Esophagus squamous epithelium (tissue), 4 donors: ENCODE measurements at regions not wholly inside any gene's neighbourhood (a gene's known extent, or its start where the extent isn't known, plus 50 kb on each side); places are given as distances from the start of the nearest gene placed in this dataset.

ENCODE experiments used
- POLR2A ChIP-seq, 4 donors: fragments of 450-650 bp; IDR thresholded peaks; one replicate each; pipeline ENCODE4 v1.6.1; 2017; ENCODE audit warnings: antibody characterized with exemption in 4 of 4, mild to moderate bottlenecking in 4 of 4, moderate library complexity in 3 of 4
- TF ChIP-seq, protein P1 (sequence below), 6 experiments: fragments of 450-650 bp in 4 of 6; fragments of 200-600 bp in 2 of 6; sonication (generic) in 2 of 6; IDR thresholded peaks; one replicate each; pipeline ENCODE4 v1.5.1; 2016 to 2019; ENCODE audit warnings: antibody characterized with exemption in 6 of 6, mild to moderate bottlenecking in 4 of 6, moderate library complexity in 4 of 6

DNA sequence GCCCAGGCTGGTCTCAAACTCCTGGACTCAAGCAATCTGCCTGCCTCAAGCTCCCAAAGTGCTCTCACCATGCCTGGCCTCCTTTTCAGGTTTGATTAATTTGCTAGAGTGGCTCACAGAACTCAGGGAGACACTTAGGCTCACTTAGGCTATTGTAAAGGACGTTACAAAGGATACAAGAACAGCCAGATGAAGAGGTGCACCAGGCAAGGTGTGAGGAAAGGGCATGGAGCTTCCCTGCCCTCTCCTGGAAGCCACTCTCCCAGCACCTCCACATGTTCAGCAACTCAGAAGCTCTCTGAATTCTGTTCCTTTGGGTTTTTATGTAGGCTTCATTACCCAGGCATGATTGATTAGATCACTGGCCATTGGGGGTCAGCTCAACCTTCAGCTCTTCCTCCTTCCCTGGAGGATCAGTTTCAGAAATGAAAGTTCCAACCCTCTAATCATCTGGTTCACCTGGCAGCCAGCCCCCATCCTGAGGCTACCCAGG, 78.7 kb upstream of the RGPD5 start:
- no peak for TF ChIP-seq POLR2A (IDR thresholded peaks at IDR 0.05)
- TF ChIP-seq, protein P1, sequence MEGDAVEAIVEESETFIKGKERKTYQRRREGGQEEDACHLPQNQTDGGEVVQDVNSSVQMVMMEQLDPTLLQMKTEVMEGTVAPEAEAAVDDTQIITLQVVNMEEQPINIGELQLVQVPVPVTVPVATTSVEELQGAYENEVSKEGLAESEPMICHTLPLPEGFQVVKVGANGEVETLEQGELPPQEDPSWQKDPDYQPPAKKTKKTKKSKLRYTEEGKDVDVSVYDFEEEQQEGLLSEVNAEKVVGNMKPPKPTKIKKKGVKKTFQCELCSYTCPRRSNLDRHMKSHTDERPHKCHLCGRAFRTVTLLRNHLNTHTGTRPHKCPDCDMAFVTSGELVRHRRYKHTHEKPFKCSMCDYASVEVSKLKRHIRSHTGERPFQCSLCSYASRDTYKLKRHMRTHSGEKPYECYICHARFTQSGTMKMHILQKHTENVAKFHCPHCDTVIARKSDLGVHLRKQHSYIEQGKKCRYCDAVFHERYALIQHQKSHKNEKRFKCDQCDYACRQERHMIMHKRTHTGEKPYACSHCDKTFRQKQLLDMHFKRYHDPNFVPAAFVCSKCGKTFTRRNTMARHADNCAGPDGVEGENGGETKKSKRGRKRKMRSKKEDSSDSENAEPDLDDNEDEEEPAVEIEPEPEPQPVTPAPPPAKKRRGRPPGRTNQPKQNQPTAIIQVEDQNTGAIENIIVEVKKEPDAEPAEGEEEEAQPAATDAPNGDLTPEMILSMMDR (IDR thresholded peaks at IDR 0.05), result peak in 5 of 6 experiments; percentile 66 to 85 (median 67)
